ENCODE measurements at regions not wholly inside any gene's neighbourhood (a gene's known extent, or its start where the extent isn't known, plus 50 kb on each side); places are given as distances from the start of the nearest gene placed in this dataset.

- no peaks in the 10 kb centered on the region for H3K27me3 ChIP-seq
- H3K27ac ChIP-seq, result no peak overlapping the region
- H3K4me3 ChIP-seq, result no peak overlapping the region
- TF ChIP-seq CTCF (IDR thresholded peaks at IDR 0.05), result no peak
- no peaks in the 10 kb centered on the region for H3K36me3 ChIP-seq
- DNase-seq (ENCODE audit: low spot score), result no peak
- no peaks in the 10 kb centered on the region for H3K9me3 ChIP-seq
- no peaks in the 10 kb centered on the region for H3K4me1 ChIP-seq
Observed at GRCh38 chr15:25987638-25988037, 124.5 kb upstream of the ATP10A start.

- DNase-seq (ENCODE audit: low spot score), result no peak
- H3K9me3 ChIP-seq, result no peaks in the 10 kb centered on the region
- H3K27me3 ChIP-seq, result no peaks in the 10 kb centered on the region
- H3K36me3 ChIP-seq, result no peaks in the 10 kb centered on the region
- TF ChIP-seq CTCF (IDR thresholded peaks at IDR 0.05), result no peak
- H3K4me1 ChIP-seq, result no peaks in the 10 kb centered on the region
- H3K27ac ChIP-seq, result no peak overlapping the region
- no peak overlapping the region for H3K4me3 ChIP-seq
Observed at GRCh38 chr15:25985165-25985564, 122.0 kb upstream of the ATP10A start.

GRCh38 chr15:25982736-25983135 is 119.6 kb upstream of the ATP10A start:
- H3K4me3 ChIP-seq, result no peak overlapping the region
- no peak overlapping the region for H3K27ac ChIP-seq
- no peaks in the 10 kb centered on the region for H3K36me3 ChIP-seq
- H3K27me3 ChIP-seq, result no peaks in the 10 kb centered on the region
- no peak for DNase-seq (ENCODE audit: low spot score)
- H3K9me3 ChIP-seq, result no peaks in the 10 kb centered on the region
- H3K4me1 ChIP-seq, result no peaks in the 10 kb centered on the region
- no peak for TF ChIP-seq CTCF (IDR thresholded peaks at IDR 0.05)

- Histone ChIP-seq H3K4me3 (no peak overlapping the region), H3K4me1 (no peaks in the 10 kb centered on the region), H3K27me3 (no peaks in the 10 kb centered on the region), H3K27ac (no peak overlapping the region), H3K36me3 (no peaks in the 10 kb centered on the region), H3K9me3 (no peaks in the 10 kb centered on the region)
- DNase-seq (ENCODE audit: low spot score), result no peak
- TF ChIP-seq CTCF (IDR thresholded peaks at IDR 0.05), result no peak
Observed at GRCh38 chr15:25981114-25981513, 118.0 kb upstream of the ATP10A start.

- Histone ChIP-seq H3K36me3 (no peaks in the 10 kb centered on the region), H3K27me3 (no peaks in the 10 kb centered on the region), H3K4me3 (no peak overlapping the region), H3K9me3 (no peaks in the 10 kb centered on the region), H3K4me1 (no peaks in the 10 kb centered on the region), H3K27ac (no peak overlapping the region)
- no peak for DNase-seq (ENCODE audit: low spot score)
- TF ChIP-seq CTCF (IDR thresholded peaks at IDR 0.05), result no peak
Observed at GRCh38 chr15:25972141-25972675, 109.1 kb upstream of the ATP10A start.

- Histone ChIP-seq H3K27me3 (no peaks in the 10 kb centered on the region), H3K4me1 (no peaks in the 10 kb centered on the region), H3K27ac (no peak overlapping the region), H3K9me3 (no peaks in the 10 kb centered on the region), H3K36me3 (no peaks in the 10 kb centered on the region), H3K4me3 (no peak overlapping the region)
- no peak for TF ChIP-seq CTCF (IDR thresholded peaks at IDR 0.05)
- no peak for DNase-seq (ENCODE audit: low spot score)
Observed at GRCh38 chr15:25971053-25971452, 107.9 kb upstream of the ATP10A start.
